SH-SY5Y (cell line): ENCODE measurements at regions not wholly inside any gene's neighbourhood (a gene's known extent, or its start where the extent isn't known, plus 50 kb on each side); places are given as distances from the start of the nearest gene placed in this dataset.

Source experiments
- GATA2 ChIP-seq: IDR thresholded peaks from 2 replicates; pipeline ENCODE4 v1.6.1; 2011; ENCODE audit warnings: mild to moderate bottlenecking, low read depth, low read length
- GATA3 ChIP-seq: IDR thresholded peaks from 2 replicates; pipeline ENCODE4 v1.6.1; 2011; ENCODE audit warnings: low read depth, mild to moderate bottlenecking, low read length, moderate library complexity

GRCh38 chr3:153633407-153633806 lies 471.4 kb downstream of the RAP2B start:
- TF ChIP-seq GATA3 (no peak), GATA2 (no peak)
